ENCODE measurements at regions not wholly inside any gene's neighbourhood (a gene's known extent, or its start where the extent isn't known, plus 50 kb on each side); places are given as distances from the start of the nearest gene placed in this dataset.
A peak's percentile ranks its signal among the peaks of the same experiment; 100 is the strongest.

DNA sequence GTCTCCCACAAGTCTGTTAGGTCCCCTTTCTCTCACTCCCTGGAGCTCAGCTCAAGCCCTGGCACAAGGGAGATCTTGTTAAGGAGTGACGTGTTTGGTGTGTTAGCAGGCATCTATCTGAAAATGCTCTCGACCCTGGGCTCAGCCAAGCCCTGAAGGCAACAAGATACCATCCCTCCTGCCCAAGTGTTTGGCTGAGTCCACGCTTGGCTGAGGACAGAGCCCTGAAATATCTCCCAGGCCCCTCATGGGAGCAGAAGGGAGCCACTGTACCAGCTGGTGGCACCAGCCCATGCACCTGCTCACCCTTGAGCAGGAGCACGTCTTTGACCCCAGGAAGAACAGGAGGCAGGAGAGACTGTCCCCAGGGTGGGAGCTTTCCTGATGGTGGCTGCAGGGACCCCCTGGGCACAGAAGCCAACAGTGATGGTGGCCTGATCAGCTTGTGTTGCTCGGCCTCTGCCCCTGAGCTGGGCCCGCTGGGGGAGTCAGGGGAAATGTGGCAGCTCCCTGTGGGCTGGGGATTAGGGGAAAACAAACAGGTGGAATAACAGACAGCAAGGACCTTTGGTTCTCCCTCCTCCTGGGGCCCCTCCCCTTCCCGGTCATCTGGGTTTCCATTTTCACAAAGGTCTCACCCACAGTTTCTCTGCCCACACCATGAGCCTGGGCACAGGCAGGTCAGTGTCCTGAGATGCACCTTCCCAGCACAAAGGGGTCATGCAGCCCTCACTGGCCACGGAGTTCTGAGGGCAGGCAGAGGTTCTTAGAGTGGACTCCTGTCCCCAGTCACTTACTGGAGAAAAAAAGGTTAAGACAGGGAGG is 91.6 kb downstream of the RHOB start (continued):
- TF ChIP-seq, protein P1, sequence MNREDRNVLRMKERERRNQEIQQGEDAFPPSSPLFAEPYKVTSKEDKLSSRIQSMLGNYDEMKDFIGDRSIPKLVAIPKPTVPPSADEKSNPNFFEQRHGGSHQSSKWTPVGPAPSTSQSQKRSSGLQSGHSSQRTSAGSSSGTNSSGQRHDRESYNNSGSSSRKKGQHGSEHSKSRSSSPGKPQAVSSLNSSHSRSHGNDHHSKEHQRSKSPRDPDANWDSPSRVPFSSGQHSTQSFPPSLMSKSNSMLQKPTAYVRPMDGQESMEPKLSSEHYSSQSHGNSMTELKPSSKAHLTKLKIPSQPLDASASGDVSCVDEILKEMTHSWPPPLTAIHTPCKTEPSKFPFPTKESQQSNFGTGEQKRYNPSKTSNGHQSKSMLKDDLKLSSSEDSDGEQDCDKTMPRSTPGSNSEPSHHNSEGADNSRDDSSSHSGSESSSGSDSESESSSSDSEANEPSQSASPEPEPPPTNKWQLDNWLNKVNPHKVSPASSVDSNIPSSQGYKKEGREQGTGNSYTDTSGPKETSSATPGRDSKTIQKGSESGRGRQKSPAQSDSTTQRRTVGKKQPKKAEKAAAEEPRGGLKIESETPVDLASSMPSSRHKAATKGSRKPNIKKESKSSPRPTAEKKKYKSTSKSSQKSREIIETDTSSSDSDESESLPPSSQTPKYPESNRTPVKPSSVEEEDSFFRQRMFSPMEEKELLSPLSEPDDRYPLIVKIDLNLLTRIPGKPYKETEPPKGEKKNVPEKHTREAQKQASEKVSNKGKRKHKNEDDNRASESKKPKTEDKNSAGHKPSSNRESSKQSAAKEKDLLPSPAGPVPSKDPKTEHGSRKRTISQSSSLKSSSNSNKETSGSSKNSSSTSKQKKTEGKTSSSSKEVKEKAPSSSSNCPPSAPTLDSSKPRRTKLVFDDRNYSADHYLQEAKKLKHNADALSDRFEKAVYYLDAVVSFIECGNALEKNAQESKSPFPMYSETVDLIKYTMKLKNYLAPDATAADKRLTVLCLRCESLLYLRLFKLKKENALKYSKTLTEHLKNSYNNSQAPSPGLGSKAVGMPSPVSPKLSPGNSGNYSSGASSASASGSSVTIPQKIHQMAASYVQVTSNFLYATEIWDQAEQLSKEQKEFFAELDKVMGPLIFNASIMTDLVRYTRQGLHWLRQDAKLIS (CRISPR knock-in tag; IDR thresholded peaks at IDR 0.05): peak; percentile 86
- TF ChIP-seq ZNF713 (CRISPR knock-in tag; IDR thresholded peaks at IDR 0.05) (no peak), NPAS2 (CRISPR knock-in tag; IDR thresholded peaks at IDR 0.05; ENCODE audit: borderline replicate concordance) (no peak), PPARG (CRISPR knock-in tag; conservative IDR thresholded peaks at IDR 0.05) (peak; percentile 88), FOXP1 (IDR thresholded peaks at IDR 0.05) (0 out of 2 replicates have a peak, but pooled peaks have one; percentile 25), FOXP1 (CRISPR knock-in tag; IDR thresholded peaks at IDR 0.05) (peak; percentile 84), REPIN1 (CRISPR knock-in tag; IDR thresholded peaks at IDR 0.05; ENCODE audit: borderline replicate concordance, low read depth) (peak; percentile 51), GTF3A (CRISPR knock-in tag; conservative IDR thresholded peaks at IDR 0.05) (no peak), RARG (CRISPR knock-in tag; IDR thresholded peaks at IDR 0.05; ENCODE audit: low read depth) (peak; percentile 87; the same call in 1 of the 2 replicates), FOXK1 (CRISPR knock-in tag; IDR thresholded peaks at IDR 0.05; ENCODE audit: borderline replicate concordance, low read depth) (peak; percentile 57), ZNF430 (CRISPR knock-in tag; IDR thresholded peaks at IDR 0.05) (peak; percentile 85; the same call in 1 of the 2 replicates), SCMH1 (CRISPR knock-in tag; IDR thresholded peaks at IDR 0.05; ENCODE audit: borderline replicate concordance) (no peak), MED8 (CRISPR knock-in tag; IDR thresholded peaks at IDR 0.05; ENCODE audit: insufficient replicate concordance) (peak; percentile 79), GABPB1 (CRISPR knock-in tag; IDR thresholded peaks at IDR 0.05) (peak; percentile 50), KMT2B (CRISPR knock-in tag; IDR thresholded peaks at IDR 0.05) (0 out of 2 replicates have a peak, but pooled peaks have one; percentile 14), ZNF746 (CRISPR knock-in tag; IDR thresholded peaks at IDR 0.05) (peak; percentile 85; the same call in 1 of the 2 replicates), NFYB (CRISPR knock-in tag; IDR thresholded peaks at IDR 0.05) (peak; percentile 30; the same call in 1 of the 2 replicates)
- TF ChIP-seq, protein P2, sequence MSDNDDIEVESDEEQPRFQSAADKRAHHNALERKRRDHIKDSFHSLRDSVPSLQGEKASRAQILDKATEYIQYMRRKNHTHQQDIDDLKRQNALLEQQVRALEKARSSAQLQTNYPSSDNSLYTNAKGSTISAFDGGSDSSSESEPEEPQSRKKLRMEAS (IDR thresholded peaks at IDR 0.05): peak; percentile 79
- TF ChIP-seq, protein P3, sequence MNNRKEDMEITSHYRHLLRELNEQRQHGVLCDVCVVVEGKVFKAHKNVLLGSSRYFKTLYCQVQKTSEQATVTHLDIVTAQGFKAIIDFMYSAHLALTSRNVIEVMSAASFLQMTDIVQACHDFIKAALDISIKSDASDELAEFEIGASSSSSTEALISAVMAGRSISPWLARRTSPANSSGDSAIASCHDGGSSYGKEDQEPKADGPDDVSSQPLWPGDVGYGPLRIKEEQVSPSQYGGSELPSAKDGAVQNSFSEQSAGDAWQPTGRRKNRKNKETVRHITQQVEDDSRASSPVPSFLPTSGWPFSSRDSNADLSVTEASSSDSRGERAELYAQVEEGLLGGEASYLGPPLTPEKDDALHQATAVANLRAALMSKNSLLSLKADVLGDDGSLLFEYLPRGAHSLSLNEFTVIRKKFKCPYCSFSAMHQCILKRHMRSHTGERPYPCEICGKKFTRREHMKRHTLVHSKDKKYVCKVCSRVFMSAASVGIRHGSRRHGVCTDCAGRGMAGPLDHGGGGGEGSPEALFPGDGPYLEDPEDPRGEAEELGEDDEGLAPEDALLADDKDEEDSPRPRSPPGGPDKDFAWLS (CRISPR knock-in tag; IDR thresholded peaks at IDR 0.05; ENCODE audit: borderline replicate concordance): peak; percentile 87; the same call in 1 of the 2 replicates
- TF ChIP-seq, protein P4, sequence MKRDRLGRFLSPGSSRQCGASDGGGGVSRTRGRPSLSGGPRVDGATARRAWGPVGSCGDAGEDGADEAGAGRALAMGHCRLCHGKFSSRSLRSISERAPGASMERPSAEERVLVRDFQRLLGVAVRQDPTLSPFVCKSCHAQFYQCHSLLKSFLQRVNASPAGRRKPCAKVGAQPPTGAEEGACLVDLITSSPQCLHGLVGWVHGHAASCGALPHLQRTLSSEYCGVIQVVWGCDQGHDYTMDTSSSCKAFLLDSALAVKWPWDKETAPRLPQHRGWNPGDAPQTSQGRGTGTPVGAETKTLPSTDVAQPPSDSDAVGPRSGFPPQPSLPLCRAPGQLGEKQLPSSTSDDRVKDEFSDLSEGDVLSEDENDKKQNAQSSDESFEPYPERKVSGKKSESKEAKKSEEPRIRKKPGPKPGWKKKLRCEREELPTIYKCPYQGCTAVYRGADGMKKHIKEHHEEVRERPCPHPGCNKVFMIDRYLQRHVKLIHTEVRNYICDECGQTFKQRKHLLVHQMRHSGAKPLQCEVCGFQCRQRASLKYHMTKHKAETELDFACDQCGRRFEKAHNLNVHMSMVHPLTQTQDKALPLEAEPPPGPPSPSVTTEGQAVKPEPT (CRISPR knock-in tag; IDR thresholded peaks at IDR 0.05; ENCODE audit: low read depth): 0 out of 2 replicates have a peak, but pooled peaks have one; percentile 58

Data from HepG2 (cell line).